ENCODE measurements at regions not wholly inside any gene's neighbourhood (a gene's known extent, or its start where the extent isn't known, plus 50 kb on each side); places are given as distances from the start of the nearest gene placed in this dataset.

DNA sequence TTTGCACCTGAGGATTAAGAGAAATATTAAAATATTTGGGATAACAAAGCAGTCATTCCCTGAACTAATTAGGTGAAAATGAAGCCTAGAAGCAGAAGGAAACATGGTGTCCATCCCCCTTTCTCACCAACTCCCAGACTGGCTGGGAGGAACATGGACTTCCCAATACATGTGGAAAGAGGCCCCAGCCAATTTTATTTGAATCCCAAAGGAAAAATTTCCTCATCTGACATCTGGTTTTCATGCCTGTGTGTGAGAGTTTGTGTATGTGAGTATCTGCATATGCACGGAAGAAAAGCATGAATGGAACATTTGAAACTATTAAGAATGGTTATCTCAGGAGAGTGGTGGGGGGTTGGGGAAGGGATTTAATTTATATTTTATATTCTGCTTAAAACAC lies 84.3 kb downstream of the COPS8 start:
- DNase-seq (ENCODE audit: low read depth): no peak

DNA sequence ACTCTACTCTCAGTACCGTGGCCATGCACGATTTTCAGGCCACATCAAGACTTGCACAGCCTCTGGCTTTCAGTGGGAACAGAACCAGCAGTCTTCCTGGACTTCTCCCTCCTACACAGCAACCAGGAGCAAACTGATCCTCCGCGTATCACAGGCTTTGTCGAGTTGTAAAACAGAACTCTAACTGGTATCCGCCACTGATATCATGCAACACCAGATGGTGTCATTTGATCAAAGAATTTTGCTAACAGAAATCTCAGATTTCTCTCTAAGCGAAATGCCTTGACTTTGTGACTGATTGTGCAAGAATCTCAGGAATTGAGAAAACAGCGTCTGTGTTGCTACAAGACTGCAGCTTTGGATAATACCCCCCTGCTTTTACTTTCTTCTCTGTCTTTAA lies 85.7 kb downstream of the COPS8 start:
- DNase-seq (ENCODE audit: low read depth): peak; percentile 88

DNA sequence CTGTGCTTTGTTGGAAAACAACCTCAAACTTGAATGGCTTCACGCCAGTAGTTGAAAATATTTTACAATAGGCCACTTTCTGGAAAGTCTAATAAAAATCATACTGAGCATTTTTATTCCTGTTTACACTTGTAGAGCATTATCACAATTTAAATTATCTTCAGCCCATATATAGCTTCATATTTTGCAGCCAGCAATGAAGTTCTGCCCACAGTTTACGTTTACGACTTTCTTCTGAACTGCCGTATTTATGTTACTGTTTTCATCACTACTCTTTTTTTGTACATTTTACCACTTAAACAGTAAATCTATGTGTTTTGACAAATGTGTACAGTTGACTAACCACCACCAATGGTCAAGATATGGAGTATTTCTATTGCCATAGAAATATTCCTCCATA lies 86.2 kb downstream of the COPS8 start:
- DNase-seq (ENCODE audit: low read depth): no peak

DNA sequence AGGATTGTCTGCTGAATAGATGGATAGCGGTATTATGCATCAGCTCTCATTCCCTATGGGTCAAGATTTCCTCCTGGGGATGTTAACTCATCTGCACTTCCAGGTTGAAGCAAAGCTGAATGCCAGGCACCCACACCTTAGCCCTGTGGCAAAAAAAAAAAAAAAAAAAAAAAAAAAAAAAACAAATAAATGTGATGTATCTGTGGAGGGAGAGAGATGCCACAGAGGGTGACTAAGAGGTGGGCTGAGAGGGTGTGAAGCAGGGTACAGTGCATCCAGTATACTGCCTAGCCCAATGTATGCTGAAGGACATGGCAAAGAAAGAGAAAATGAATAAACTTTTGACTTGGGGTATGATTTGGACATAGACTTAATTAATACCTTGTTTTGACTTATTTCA lies 91.4 kb downstream of the COPS8 start:
- no peak for DNase-seq (ENCODE audit: low read depth)

DNA sequence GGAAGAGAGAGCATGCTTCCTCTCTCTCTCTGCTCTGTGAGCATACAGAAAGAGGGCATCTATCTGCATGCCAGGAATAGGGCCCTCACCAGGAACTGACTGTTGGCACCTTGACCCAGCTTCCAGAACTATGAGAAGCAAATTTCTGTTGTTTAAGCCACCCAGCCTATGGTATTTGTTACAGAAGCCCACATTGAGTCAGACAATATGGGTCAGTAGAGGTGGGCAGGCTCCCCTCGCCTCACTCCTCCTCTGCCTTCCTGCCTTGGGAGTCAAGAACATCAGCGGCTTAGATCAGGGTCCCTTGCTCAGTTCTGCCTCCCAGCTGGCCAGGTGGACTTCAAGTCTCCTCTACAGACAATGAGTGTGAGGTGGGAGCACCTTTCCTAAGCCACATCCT lies 92.3 kb downstream of the COPS8 start:
- no peak for DNase-seq (ENCODE audit: low read depth)

DNA sequence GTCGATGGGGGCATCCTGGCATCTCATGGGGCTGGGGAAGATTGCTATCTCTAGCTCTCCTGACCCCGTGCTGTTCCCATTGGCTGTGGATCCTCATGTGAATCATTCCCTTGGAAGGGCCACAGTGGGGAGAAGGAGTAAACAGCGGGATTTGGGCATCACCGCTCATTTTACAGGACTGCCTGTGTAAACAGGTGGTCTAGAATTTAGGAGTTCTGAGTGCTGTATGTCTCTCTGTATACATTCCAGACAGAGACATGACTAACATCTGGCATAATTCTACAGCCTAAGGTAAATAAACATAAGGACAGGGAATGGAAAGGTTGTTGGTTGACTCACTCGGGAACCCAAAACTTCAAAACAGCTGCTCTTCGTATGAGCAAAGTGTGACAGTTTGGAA lies 92.7 kb downstream of the COPS8 start:
- DNase-seq (ENCODE audit: low read depth): no peak

DNA sequence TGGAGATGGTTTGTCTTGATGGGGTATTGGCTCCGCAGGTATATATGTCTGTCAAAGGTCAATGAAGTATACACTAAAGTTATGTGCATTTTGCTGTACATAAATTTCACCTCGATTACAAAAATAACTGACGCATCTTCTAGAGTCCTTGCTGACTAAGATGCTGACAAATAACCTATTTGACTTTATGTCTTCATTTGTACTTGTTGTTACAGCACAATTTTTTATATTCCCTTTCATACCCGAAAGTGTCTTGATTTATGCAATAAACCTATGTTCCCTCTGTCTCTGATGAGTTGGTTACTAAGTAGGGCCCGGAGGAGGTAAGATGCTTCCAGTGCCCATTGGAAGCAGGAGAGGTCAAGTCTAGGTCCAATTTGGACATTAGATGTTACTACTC lies 93.5 kb downstream of the COPS8 start:
- DNase-seq (ENCODE audit: low read depth): no peak

DNA sequence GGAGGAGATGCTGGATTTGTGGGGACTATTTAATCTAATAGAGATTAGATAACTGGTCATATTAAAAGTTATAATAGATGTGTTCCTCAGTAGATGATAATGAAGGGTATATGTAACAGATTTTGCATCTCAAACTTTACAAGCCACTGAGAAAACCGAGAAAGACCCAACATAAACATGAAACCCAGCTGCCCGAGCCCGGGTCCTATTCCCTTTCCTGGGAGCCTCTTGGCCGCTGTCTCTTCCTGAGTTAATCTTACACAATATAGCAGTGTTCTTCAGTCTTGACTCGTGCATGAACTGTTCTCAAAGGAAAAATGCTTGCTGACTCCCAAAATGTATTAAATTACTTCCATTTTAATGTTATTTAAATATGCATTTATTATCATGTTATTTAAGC lies 94.5 kb downstream of the COPS8 start:
- DNase-seq (ENCODE audit: low read depth): no peak

DNA sequence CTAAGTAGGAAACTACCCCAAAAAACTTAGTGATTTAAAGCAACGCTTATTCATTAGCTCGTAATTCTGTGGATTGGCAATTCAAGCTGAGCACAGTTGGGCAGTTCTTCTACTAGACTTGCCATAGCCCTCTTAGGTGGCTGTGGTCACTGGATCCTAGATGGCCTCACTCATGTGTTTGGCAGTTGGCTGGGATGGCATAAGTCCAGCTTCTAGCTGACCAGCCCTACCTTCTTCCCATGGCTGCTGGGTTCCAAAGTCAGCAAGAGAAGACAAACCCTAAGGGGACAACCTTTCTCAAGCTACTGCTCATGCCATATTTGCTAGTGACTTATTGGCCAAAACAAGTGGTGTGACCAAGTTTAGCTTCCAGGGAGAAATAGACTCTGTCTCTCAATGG lies 95.3 kb downstream of the COPS8 start:
- DNase-seq (ENCODE audit: low read depth): peak; percentile 70

DNA sequence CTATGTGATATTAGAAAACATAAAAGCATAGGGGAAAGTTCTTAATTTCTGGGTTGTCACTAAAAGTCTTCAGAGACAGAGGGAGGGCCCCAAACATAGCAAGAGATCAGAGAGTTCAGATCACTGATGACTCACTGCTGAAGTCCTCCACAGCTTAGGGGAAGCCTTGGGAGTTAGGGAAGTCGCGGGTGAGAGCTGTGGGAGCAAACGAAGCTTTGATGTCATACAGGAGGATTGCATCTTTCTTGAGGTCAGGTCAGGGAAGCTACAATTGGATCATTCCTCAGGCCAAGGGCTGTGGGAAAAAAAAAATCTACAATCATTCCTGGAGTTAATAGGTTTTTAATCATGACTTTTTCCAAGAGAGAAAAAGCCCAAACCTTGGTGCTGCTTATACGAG lies 96.2 kb downstream of the COPS8 start:
- peak; percentile 72 for DNase-seq (ENCODE audit: low read depth)

DNA sequence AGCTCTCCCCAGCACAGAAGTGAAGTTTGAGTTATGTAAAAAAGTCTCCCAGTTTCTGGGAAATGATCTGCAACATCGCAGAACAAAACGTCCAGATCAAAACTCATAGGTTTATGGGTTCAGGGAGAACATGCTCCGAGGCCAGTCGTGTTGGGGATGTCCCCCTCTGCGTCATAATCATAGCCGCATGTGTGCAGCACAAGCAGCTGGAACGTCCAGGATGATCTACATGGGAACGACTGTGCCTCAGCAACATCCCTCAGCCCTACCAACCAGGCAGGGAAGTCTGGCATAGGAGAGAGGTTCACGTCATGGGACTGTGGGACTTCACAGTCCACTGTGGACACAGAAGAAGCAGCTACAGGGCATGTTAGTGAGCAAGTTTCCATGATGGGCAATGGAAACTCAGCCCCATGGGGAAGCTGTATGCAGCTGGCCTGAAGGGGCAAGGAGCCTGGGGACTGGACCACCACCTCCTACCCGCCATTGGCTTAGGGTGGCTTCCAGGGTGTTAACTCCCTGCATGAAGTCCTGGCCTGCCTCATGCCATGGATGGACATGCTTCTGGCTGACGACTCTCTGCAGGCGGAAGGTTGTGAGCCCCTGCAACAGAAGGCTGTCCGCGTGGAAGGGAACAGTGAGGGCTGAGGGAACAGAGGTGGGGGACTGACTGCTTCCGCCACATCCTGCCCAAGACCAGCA lies 96.9 kb downstream of the COPS8 start:
- DNase-seq (ENCODE audit: low read depth): no peak

DNA sequence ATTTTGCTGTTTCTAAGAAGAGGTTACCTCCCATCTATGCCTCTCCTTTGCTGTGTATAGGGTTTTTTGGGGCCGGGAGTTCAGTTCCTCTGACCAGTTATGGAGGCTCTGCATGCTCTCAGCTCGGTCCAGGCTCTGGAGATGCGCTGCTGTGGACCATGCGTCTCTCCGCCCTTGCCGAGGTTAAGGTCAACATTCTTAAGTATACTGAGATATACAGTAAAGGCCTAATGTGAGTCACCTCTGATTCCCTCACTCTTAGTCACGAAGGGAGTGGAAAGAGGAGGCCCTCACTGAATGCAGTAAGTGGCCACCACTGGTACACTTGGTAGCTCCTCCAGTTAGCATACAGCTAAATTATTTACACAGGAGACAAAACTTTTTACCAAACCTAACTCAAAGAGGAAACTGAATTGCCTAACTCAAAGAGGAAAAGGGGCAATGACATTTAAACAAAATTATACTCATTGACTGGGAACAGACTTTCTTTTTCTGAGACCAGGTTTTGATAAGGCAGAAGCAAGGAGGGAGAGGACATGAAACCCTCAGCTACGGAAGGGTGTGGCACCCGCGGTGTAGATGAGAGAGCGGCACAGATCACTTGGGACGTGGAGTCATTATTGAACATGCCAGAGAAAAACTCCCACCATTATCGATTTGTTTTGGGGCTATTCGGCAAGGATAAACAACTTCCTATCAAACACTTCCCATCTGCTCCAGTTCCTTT lies 98.7 kb downstream of the COPS8 start:
- DNase-seq (ENCODE audit: low read depth): no peak

DNA sequence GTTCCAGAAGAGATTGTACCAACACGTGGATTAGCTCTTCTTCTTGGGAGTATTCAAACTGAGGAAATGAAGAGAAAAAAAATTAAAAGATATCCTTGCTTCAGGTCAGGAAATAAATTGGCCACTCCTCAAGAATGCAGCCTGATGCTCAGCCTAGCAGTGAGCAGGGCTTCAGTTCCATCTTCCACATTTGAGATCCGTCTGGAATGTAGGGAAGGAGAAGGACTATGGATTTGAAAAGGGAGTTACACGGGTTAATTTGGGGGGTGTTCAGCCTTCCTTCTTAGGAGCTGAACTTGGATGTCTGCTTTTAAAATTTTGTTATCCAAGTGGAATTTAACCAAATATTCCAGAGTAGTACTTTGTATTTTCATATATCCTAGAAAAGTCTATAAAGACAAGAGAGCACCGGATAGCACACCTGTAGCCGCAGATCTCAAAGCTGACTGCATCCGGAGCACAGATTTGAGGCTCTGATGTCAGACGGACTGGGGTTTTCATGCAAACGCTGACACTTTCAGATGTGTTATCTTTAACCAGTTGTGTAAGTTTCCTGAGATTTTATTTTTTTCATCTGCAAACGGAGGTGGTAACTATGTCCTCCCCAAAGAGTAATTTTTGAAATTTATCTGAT lies 99.3 kb downstream of the COPS8 start:
- DNase-seq (ENCODE audit: low read depth): no peak

DNA sequence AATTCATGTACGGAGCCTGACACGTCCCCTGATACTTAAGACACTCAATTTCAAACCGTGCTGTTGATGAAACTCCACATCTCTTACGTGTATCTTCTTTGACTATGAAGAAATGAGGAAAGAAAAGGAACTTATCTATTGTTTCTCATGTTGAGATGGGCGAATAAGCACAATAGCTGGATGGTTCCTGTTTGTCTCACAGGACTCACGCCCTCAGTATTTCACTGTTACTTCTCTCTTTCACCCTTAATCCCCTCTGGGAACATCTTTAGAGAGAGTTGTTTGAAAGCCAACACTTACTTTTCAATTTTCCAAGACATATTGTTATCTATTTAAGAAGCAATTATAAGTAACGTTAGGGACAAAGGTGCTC lies 99.8 kb downstream of the COPS8 start:
- no peak for DNase-seq (ENCODE audit: low read depth)

DNA sequence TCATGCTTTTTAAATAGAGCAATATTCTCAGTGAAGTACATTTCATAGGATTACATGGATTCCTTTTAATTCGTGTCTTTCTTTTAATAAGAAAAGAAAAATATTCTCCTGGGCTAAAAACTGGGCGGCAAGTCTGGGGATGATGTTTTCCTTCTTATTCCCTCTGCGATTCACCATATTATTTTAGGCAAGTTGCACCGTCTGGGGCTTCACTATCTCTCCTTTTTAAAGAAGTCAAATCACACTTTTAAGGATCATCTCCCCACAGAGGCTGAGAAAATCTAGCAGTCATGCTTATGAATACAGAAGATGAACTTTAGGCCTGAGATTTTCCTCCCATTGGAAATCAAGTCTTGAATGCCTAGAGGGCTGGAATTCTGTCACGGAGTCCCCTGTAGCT lies 104.1 kb downstream of the COPS8 start:
- no peak for DNase-seq (ENCODE audit: low read depth)

DNA sequence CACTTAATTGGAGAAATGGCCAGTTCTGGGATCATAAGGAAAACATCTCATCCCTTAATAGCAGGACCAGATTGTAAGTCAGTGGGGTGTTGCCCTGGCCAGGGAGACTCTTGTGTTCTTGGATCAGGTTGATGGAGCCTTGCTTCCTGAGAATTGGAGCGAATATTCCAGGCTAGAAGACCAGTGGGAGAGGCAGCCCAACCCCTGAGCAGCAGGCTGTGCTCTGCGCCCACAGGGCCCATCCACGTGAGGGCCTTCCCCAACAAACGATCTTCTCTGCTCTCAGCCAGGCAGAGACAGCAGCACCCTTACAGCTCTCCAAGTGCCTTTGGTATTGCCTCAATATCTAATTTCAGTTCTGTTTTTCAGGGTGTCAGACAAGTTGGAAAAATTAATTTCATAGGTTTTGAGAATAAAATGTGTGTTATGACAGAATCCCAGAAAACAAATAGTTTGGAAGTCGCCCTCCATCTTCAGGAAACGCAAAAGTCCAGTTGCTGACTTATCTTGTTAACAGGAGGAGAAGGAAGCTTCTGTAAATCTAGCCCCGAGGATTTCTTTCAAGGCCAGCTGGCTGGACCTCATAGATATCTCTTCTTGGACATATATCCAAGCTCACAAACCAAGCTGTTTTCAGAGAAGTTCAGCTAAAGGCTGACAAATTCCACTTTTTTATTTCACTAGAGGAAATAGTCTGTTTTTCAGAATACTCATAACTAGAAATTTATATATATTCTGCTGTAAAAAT lies 105.5 kb downstream of the COPS8 start:
- no peak for DNase-seq (ENCODE audit: low read depth)

DNA sequence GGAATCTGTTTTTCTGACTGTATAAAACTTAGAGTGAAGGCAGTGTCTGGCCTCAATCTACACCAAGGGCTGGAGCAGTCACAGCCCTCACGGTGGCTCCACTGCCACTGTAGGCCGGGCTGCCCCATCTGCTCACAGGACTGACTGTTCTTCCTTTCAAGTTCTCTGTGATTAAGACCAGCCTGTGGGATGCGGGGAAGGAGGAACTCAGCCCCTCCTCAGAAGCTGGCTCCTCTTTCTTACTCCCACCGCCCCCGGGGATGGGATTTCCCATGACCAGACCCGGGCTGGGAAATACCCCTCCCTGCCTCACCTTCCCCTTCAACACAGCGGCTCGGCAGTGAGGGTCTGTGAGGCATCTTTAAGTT lies 106.0 kb downstream of the COPS8 start:
- DNase-seq (ENCODE audit: low read depth): no peak

DNA sequence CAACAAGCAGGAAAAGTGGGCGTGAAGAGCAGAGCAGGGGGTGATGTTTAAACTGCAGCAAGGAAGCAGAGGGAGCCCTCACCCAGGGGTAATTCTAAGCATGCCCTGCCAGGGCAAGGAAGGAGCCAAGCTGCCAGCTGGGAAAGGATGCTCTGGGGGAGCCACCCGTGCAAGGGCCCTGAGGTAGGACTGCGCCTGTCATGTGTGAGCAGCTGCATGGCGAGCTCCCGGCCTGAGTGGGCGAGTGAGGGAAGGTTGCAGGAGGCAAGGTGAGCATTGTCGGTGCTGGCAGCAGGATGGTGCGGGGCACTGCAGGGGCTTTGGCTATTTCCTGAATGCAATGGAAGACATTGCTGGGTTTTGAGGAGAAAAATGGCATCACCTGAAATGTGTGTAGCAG lies 107.2 kb downstream of the COPS8 start:
- no peak for DNase-seq (ENCODE audit: low read depth)

DNA sequence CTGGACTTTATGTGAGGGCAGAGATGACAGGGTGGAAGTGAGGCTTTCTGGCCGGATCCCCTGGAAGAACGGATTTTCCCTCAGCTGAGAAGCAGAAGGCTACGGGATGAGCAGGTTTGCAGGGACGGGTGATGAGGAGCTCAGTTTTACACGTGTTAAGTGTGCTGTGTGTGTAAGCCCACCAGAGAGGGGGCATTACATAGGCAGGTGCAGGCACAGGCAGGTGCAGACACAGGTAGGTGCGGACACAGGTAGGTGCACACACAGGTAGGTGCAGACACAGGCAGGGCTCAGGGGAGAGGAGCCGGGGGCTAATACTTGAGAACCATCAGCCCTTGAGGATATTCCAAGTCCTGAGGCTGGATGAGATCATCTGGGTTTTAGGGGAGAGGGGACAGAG lies 107.7 kb downstream of the COPS8 start:
- no peak for DNase-seq (ENCODE audit: low read depth)

DNA sequence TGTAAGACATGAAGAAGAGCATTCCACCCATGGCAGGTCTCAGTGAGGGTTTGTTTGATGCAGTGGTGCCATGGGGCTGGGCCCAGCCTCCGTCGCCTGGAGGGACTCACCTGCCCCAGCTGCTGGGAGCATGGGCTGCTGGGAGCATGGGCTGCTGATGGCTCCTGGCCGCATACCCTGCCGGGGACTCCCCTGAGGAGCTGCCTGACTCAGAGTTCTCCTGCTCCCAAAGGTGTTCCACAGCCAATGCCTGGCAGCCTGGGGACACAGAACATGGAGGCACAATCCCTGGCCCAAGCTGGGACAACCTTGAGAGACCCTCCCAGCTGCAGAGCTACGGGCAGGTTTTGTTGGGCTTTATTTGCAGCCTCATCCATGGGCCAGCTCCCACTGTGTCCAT lies 108.4 kb downstream of the COPS8 start:
- DNase-seq (ENCODE audit: low read depth): no peak

DNA sequence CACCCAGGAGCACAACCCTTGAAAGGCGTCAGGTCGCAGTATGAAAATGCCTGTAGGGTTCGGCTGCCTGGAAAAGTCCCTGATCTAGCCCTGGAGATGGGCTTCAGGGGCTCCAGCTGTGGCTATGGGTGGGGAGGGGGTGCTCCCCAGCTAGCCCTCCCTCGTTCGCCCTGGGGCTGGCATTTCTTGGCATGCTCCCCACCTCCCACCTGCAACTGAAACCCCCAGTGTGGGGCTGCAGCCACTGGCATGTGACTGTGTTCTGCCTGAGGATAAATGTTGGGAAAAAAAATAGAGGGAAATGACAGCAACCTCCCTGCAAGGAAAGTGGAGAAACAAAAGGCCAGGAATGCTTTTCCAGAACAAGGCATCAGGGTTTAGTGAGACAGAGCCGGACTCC lies 109.2 kb downstream of the COPS8 start:
- DNase-seq (ENCODE audit: low read depth): no peak
